GM20000 (cell line): ENCODE measurements at regions not wholly inside any gene's neighbourhood (a gene's known extent, or its start where the extent isn't known, plus 50 kb on each side); places are given as distances from the start of the nearest gene placed in this dataset.

Source experiments
- DNase-seq: peaks from one replicate; pipeline ENCODE4 v3.0.0; 2012; ENCODE audit warnings: low spot score
- TF ChIP-seq, protein P1 (sequence below): IDR thresholded peaks from 2 replicates; pipeline ENCODE4 v1.5.1; 2012; ENCODE audit warnings: mild to moderate bottlenecking, control low read depth; ENCODE audit errors: extremely low read depth, missing control alignments

DNA sequence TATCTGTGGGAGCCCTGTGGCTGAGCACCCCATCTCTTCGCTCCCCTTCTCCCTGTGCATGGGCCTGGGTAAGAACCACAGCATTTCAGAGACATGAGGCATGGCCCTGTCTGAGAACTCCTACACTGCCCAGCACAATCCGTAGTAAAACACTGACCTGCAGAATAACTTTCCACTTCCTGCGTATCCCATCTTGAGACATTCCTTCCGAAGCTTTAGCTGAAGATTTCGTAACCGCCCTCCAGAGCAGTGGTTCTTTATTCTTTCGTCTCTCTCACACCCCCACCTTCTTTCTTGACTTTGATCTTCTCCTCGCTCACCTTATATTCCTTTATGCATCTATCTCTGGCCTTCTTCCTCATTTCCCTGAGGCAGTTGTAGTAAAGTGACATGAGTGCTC lies 381.1 kb downstream of the HRH4 start:
- TF ChIP-seq, protein P1, sequence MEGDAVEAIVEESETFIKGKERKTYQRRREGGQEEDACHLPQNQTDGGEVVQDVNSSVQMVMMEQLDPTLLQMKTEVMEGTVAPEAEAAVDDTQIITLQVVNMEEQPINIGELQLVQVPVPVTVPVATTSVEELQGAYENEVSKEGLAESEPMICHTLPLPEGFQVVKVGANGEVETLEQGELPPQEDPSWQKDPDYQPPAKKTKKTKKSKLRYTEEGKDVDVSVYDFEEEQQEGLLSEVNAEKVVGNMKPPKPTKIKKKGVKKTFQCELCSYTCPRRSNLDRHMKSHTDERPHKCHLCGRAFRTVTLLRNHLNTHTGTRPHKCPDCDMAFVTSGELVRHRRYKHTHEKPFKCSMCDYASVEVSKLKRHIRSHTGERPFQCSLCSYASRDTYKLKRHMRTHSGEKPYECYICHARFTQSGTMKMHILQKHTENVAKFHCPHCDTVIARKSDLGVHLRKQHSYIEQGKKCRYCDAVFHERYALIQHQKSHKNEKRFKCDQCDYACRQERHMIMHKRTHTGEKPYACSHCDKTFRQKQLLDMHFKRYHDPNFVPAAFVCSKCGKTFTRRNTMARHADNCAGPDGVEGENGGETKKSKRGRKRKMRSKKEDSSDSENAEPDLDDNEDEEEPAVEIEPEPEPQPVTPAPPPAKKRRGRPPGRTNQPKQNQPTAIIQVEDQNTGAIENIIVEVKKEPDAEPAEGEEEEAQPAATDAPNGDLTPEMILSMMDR, result no peak
- DNase-seq, result no peak

DNA sequence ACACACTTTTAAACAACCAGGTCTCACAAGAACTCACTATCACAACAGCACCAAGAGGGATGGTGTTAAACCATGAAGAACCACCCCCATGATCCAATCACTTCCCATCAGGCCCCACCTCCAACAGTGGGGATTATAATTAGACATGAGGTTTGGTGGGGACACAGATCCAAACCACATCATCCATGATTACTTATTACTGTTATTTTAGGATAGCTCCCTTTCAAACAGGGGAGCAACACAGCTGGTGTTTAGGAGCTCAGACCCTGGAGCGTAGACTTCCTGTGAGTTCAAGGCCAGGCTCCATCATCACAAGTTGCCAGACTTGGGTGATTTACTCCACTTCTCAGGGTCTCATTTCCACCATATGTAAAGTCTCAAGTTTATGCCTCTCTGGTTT lies 382.7 kb downstream of the HRH4 start:
- DNase-seq, result no peak

DNA sequence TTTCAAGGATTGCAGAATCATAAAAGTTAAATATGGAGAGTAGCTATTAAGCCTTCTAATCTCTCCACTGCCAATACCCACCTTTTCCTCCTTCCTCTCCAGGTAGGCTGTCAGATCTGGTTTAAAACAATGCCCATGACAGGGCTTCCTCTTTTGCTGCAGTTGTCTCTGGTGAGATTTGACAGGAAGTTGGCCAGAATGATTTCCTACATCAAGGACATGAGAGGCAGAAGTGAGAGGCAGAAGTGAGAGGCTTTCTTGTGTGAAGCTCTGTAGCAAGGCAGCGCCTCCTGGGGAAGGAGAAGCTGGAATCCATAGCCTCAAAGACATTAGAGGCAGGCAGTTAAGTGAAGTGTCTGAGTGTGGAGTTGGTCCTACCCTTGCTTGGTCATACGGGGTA lies 385.7 kb downstream of the HRH4 start:
- TF ChIP-seq, protein P1, result no peak
- no peak for DNase-seq

More for the DNA sequence above, 382.7 kb downstream of the HRH4 start:
- TF ChIP-seq, protein P1, result no peak

DNA sequence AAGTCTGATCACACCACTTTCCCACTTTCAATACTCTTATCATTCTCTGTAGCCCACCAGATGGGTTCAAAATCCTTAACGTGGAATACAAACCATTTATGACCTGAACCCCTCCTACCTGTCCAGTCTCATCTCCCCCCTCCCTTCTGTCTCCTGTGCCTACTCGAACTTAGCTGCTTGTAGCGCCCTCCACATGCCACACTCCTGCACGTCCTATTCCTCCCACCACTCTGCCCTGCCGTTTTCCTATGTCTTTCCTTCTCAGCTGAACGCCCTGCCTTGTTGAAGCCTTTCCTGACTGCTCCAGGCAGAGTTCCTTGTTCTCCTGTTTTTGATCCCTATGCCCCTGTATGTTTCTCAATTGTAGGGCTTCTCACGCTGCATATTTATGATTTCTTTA lies 390.1 kb downstream of the HRH4 start:
- TF ChIP-seq, protein P1, result no peak
- no peak for DNase-seq

DNA sequence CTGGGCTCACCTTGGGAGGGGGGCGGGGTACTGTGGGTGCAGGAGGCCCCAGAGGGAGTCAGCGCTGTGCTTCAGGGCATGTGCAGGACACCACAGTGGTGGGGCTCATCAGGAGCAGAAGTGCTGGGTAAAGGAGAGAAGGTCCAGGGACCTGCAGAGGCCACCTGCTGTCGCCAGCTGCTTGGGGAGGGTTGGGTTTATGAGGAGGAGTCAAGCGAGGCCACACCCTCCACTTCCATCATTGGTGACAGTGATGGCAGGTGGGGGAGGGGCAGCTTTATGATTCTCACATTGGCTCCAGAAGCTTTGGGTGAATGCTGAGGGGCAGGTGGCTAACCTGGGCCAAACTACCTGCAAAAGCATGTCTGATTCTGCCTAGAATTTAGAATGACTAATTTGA lies 392.6 kb downstream of the HRH4 start:
- DNase-seq, result no peak
- TF ChIP-seq, protein P1, result no peak

DNA sequence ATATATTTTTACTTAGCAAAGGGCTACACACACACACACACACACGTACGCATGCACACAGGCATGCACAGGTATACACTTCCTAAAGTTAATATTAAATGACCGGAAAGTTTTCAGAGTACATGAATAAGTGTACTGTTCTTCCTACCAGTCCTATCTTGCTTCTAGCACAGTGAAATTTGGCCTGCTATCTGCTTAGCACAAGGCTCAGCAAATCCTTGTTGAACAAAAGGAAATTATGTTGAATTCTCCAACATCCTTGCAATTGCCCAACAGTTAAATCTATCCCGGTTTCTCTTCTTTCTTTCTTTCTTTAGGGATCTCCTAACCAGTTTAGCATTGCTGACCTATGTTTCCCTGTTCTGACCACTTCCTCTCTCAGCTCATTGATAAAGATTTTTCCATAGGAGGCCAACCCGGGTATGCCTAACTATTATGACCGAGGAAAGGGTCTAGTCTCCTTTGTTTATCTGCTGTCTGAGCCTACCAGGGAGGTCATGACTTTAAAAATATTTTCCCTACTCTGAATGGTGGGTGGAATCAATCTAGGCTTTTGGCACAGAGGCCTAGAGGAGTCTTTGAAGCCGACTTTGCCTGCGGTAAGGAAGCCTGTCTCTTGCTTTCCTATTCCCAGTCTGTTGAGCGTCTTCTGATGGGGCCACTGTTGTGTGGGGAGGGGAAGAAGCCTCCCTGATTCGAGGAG lies 400.7 kb downstream of the HRH4 start:
- TF ChIP-seq, protein P1, result no peak
- DNase-seq, result no peak

DNA sequence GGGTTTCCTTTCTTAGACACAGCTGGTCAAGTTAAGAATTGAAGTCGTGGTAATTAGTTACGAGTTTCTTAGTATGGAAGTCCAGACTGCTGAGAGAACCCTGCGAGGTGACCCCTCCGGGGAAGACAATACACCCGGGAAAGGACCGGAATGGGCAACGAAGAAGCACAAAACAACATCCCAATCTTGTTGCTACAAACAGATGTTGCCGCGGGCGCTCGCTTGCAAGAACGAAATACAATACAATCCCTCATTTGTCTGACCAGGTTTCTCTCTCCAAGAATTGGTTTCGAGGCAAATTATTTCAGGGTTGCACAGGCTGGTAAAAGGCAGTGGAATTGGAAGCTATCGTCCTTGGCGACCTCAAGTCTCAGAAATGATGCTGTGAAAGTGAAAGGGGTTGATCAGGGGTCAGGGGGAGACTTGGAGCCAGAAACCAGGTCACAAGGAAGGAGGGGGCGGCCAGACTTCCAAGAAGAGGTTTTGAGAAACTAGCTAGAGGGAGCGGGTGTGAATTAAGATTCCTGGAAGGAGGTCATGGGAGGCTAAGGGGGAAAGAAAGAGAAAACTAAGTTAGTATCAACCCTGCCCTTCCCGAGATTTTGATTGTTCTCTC lies 401.9 kb downstream of the HRH4 start:
- DNase-seq, result no peak
- TF ChIP-seq, protein P1, result no peak
